GM10248 (cell line): ENCODE measurements at regions not wholly inside any gene's neighbourhood (a gene's known extent, or its start where the extent isn't known, plus 50 kb on each side); places are given as distances from the start of the nearest gene placed in this dataset.

Experiments
- CTCF ChIA-PET: fragments of 300-600 bp; sonication (Branson Sonifier 250); formaldehyde crosslinking; extraction: SDS; loops from one replicate; lab custom pipeline; 2021; ENCODE audit warnings: antibody characterized with exemption; lab: Yijun Ruan, JAX
- POLR2A ChIA-PET: fragments of 350-650 bp; sonication (Branson Sonifier 250); formaldehyde crosslinking; extraction: SDS; loops from one replicate; lab custom pipeline; 2020; ENCODE audit warnings: antibody characterized with exemption; lab: Yijun Ruan, JAX
- DNase-seq: peaks from one replicate; pipeline ENCODE4 v3.0.0; 2012; ENCODE audit errors: extremely low spot score
- CTCF ChIP-seq: IDR thresholded peaks from 2 replicates; pipeline ENCODE4 v1.5.1; 2012; ENCODE audit warnings: mild to moderate bottlenecking, low read depth; ENCODE audit errors: extremely low read depth, missing control alignments, control extremely low read depth

- ChIA-PET CTCF (interaction anchor here (0.8 to 1.5 kb wide), 5 partner anchors 9 to 25 kb away, joined by 3 to 7 read pairs (median 3); no protein-coding TSS in a partner anchor), POLR2A (no interaction called here)
- TF ChIP-seq CTCF, result no peak
- DNase-seq, result no peak
Observed at GRCh38 chr1:90558126-90558525, 159.0 kb downstream of the BARHL2 start.

GRCh38 chr1:90557706-90558105, 159.4 kb downstream of the BARHL2 start:
- TF ChIP-seq CTCF, result no peak
- ChIA-PET CTCF (interaction anchor here (0.8 to 1.5 kb wide), 6 partner anchors 9 to 25 kb away, joined by 3 to 7 read pairs (median 4); no protein-coding TSS in a partner anchor), POLR2A (no interaction called here)
- DNase-seq, result no peak

GRCh38 chr1:90550626-90551406, 166.3 kb downstream of the BARHL2 start:
- ChIA-PET CTCF (no interaction called here), POLR2A (no interaction called here)
- DNase-seq, result no peak
- no peak for TF ChIP-seq CTCF

- CTCF ChIA-PET, result interaction anchor here (0.8 to 1.5 kb wide), 2 partner anchors 13 to 16 kb away, joined by 3 to 4 read pairs; no protein-coding TSS in a partner anchor
Observed at GRCh38 chr1:90544356-90544755, 172.7 kb downstream of the BARHL2 start.

GRCh38 chr1:90537606-90538362, 179.3 kb downstream of the BARHL2 start:
- no peak for DNase-seq
- POLR2A ChIA-PET, result no interaction called here
- CTCF ChIA-PET, result no interaction called here
- TF ChIP-seq CTCF, result no peak

More at GRCh38 chr1:90544356-90544755, 172.7 kb downstream of the BARHL2 start:
- DNase-seq, result no peak
- POLR2A ChIA-PET, result no interaction called here
- TF ChIP-seq CTCF, result no peak

GRCh38 chr1:90534663-90535295, 182.3 kb downstream of the BARHL2 start:
- ChIA-PET POLR2A (interaction anchor here (0.6 kb wide), 1 partner anchor 462 kb away, joined by 6 read pairs; no protein-coding TSS in a partner anchor), CTCF (interaction anchor here (0.8 kb wide), 1 partner anchor 24 kb away, joined by 3 read pairs; no protein-coding TSS in a partner anchor)
- TF ChIP-seq CTCF, result no peak
- DNase-seq, result no peak
